Muscle layer of duodenum (tissue), 2 donors: ENCODE measurements at regions not wholly inside any gene's neighbourhood (a gene's known extent, or its start where the extent isn't known, plus 50 kb on each side); places are given as distances from the start of the nearest gene placed in this dataset.

Source experiments
- H3K27ac ChIP-seq: one replicate; pipeline ENCODE4 v1.7.0; 2013; ENCODE audit warnings: mild to moderate bottlenecking, low read length
- H3K27me3 ChIP-seq: one replicate; pipeline ENCODE4 v1.7.0; 2013; ENCODE audit warnings: low read depth, mild to moderate bottlenecking, control low read depth, low read length
- H3K36me3 ChIP-seq, 2 donors: one replicate each; pipeline ENCODE4 v1.7.0; 2013; ENCODE audit warnings: low read length in 2 of 2, control low read depth in 1 of 2, mild to moderate bottlenecking in 1 of 2; ENCODE audit not compliant: insufficient read depth in 2 of 2, control insufficient read depth in 1 of 2
- H3K4me1 ChIP-seq, 2 donors: one replicate each; pipeline ENCODE4 v1.7.0; 2013; ENCODE audit warnings: low read length in 2 of 2, mild to moderate bottlenecking in 2 of 2, control low read depth in 1 of 2, moderate library complexity in 1 of 2; ENCODE audit not compliant: insufficient read depth in 2 of 2, control insufficient read depth in 1 of 2
- H3K4me3 ChIP-seq, 2 donors: one replicate each; pipeline ENCODE4 v1.7.0; 2013; ENCODE audit warnings: low read length in 2 of 2, low read depth in 1 of 2, mild to moderate bottlenecking in 1 of 2
- H3K9me3 ChIP-seq, 2 donors: one replicate each; pipeline ENCODE4 v1.7.0; 2013; ENCODE audit warnings: low read length in 2 of 2, control low read depth in 1 of 2, mild to moderate bottlenecking in 1 of 2; ENCODE audit not compliant: control insufficient read depth in 1 of 2
- donor health status: healthy.

- Histone ChIP-seq H3K27me3 (no peaks in the 10 kb centered on the region), H3K4me3 (no peak overlapping the region), H3K4me1 (peaks cover 0 to 9% of the 10 kb centered on the region in 2 donors), H3K9me3 (no peaks in the 10 kb centered on the region), H3K36me3 (no peaks in the 10 kb centered on the region), H3K27ac (no peak overlapping the region)
Observed at GRCh38 chr16:65525707-65526106, 403.8 kb upstream of the CDH11 start.

DNA sequence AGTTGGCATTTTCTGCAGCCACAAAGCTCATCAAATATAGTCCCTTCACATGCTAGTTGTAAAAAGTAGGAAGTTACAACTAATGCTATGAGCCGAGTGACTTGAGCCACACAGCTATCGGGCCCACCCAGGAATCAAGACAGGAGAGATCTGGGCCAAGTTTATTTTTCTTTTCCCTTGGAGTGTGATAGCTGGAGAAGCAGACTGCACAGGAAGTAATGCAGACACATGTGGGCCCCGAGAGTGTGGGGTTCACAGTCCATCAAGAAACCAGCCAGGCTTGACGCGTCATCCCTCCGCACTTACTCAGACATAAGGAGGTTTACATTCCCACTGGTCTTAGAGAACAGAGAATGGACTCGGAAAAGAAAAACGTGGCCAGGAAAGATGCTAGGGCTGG lies 403.1 kb upstream of the CDH11 start:
- no peak overlapping the region for H3K4me3 ChIP-seq
- no peak overlapping the region for H3K27ac ChIP-seq
- H3K27me3 ChIP-seq, result no peaks in the 10 kb centered on the region
- no peaks in the 10 kb centered on the region for H3K9me3 ChIP-seq
- no peaks in the 10 kb centered on the region for H3K36me3 ChIP-seq
- peaks cover 0 to 9% of the 10 kb centered on the region in 2 donors for H3K4me1 ChIP-seq

DNA sequence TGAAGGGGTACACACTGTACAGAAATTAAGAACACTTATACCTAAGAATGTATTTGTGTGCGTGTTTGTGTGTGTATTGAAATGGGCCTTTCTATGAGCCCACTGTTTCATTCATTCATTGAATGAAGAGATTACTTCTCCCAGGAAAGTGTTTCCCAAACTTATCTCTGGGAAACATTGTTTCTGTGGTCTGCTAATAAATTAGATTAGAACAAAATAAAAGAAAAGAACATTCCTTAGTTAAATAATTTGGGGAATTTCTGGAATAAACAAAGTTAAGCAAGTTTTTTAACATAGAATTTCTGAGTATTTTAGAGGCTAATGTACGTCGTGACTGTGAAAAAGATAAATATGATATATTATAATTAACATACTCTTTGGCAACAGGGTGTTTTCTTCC lies 402.4 kb upstream of the CDH11 start:
- H3K36me3 ChIP-seq, result no peaks in the 10 kb centered on the region
- H3K4me3 ChIP-seq, result no peak overlapping the region
- no peak overlapping the region for H3K27ac ChIP-seq
- no peaks in the 10 kb centered on the region for H3K9me3 ChIP-seq
- H3K4me1 ChIP-seq, result peaks cover 0 to 9% of the 10 kb centered on the region in 2 donors
- H3K27me3 ChIP-seq, result no peaks in the 10 kb centered on the region

DNA sequence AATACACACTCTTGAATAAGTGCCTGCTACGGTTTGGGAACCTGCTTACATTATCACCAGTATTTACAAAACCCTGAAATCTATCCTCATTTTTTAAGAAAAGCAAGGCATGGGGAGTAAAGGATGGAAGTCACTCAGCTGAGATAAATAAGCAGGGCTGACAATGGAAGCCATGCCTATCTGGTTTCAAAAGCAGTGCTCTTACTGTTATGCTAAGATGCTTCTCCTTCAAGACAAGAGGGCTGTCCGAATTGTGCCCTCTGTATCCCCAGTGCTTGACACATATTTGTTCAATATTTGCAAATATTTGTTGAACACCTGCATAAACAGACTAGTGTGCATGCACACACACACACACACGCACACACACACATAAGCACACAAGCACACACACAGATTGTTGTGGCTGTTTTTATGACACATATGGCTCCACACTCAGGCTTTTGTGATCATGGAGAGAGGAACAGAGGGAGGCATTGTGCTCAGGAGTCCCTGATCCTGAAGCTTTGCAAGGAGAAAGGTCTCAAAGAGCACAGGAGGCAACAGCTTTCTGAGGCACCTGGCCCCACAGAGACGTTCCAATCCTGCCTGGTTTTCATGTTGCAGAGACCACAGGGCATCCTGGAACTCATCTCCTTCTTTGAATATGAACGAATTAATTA lies 401.6 kb upstream of the CDH11 start:
- H3K4me1 ChIP-seq, result peaks cover 0 to 9% of the 10 kb centered on the region in 2 donors
- H3K27me3 ChIP-seq, result no peaks in the 10 kb centered on the region
- no peak overlapping the region for H3K27ac ChIP-seq
- H3K9me3 ChIP-seq, result no peaks in the 10 kb centered on the region
- H3K4me3 ChIP-seq, result no peak overlapping the region
- H3K36me3 ChIP-seq, result no peaks in the 10 kb centered on the region

- no peak overlapping the region for H3K27ac ChIP-seq
- H3K4me1 ChIP-seq, result peaks cover 0 to 9% of the 10 kb centered on the region in 2 donors
- no peaks in the 10 kb centered on the region for H3K27me3 ChIP-seq
- H3K36me3 ChIP-seq, result no peaks in the 10 kb centered on the region
- H3K4me3 ChIP-seq, result no peak overlapping the region
- no peaks in the 10 kb centered on the region for H3K9me3 ChIP-seq
Observed at GRCh38 chr16:65522412-65522811, 400.5 kb upstream of the CDH11 start.

- Histone ChIP-seq H3K27ac (no peak overlapping the region), H3K4me3 (no peak overlapping the region), H3K27me3 (no peaks in the 10 kb centered on the region), H3K9me3 (no peaks in the 10 kb centered on the region), H3K4me1 (peaks cover 0 to 9% of the 10 kb centered on the region in 2 donors), H3K36me3 (no peaks in the 10 kb centered on the region)
Observed at GRCh38 chr16:65521633-65522328, 399.9 kb upstream of the CDH11 start.

- Histone ChIP-seq H3K27me3 (no peaks in the 10 kb centered on the region), H3K27ac (no peak overlapping the region), H3K36me3 (no peaks in the 10 kb centered on the region), H3K4me1 (peaks cover 0 to 9% of the 10 kb centered on the region in 2 donors), H3K4me3 (no peak overlapping the region), H3K9me3 (no peaks in the 10 kb centered on the region)
Observed at GRCh38 chr16:65519402-65519801, 397.5 kb upstream of the CDH11 start.

GRCh38 chr16:65515193-65515592 lies 393.3 kb upstream of the CDH11 start:
- Histone ChIP-seq H3K4me1 (no peaks in the 10 kb centered on the region), H3K4me3 (no peak overlapping the region), H3K9me3 (no peaks in the 10 kb centered on the region)

DNA sequence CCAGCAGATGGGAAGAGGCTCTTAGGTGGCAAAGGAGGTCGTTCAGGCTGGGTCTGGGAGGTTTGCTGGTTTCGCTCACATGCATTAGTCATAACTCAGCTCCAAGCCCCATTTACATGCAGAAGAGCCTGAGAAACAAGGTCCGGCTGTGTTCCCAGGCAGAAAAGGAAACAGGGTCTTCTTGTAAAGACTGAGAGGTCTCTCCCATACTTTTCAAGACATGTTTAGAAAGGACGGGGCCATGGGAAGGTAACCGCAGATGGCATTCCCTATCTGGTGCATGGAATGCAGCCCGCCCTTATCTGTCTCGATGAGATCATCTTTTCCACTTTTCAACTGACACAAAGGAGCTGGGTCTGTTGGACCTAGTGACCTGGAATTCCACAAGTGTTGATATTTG lies 389.0 kb upstream of the CDH11 start:
- no peak overlapping the region for H3K27ac ChIP-seq
- H3K27me3 ChIP-seq, result no peaks in the 10 kb centered on the region
- H3K36me3 ChIP-seq, result no peaks in the 10 kb centered on the region

More at GRCh38 chr16:65515193-65515592, 393.3 kb upstream of the CDH11 start:
- Histone ChIP-seq H3K27ac (no peak overlapping the region), H3K36me3 (no peaks in the 10 kb centered on the region), H3K27me3 (no peaks in the 10 kb centered on the region)

GRCh38 chr16:65510241-65510640 lies 388.4 kb upstream of the CDH11 start:
- H3K4me1 ChIP-seq, result no peaks in the 10 kb centered on the region
- no peak overlapping the region for H3K27ac ChIP-seq
- H3K36me3 ChIP-seq, result no peaks in the 10 kb centered on the region
- H3K27me3 ChIP-seq, result no peaks in the 10 kb centered on the region
- no peaks in the 10 kb centered on the region for H3K9me3 ChIP-seq
- H3K4me3 ChIP-seq, result no peak overlapping the region

More for the DNA sequence above, 389.0 kb upstream of the CDH11 start:
- no peaks in the 10 kb centered on the region for H3K4me1 ChIP-seq
- H3K9me3 ChIP-seq, result no peaks in the 10 kb centered on the region
- H3K4me3 ChIP-seq, result no peak overlapping the region

- Histone ChIP-seq H3K9me3 (no peaks in the 10 kb centered on the region), H3K36me3 (no peaks in the 10 kb centered on the region), H3K27me3 (no peaks in the 10 kb centered on the region), H3K27ac (no peak overlapping the region), H3K4me1 (no peaks in the 10 kb centered on the region), H3K4me3 (no peak overlapping the region)
Observed at GRCh38 chr16:65509172-65509571, 387.3 kb upstream of the CDH11 start.
